Non-pigmented ciliary epithelial cell (primary cell): ENCODE measurements at regions not wholly inside any gene's neighbourhood (a gene's known extent, or its start where the extent isn't known, plus 50 kb on each side); places are given as distances from the start of the nearest gene placed in this dataset.

ENCODE experiments used
- DNase-seq: peaks from one replicate; pipeline ENCODE4 v3.0.0-alpha.2; 2010; ENCODE audit warnings: low read depth

GRCh38 chr13:31962731-31963370 is 68.7 kb upstream of the FRY start:
- no peak for DNase-seq

GRCh38 chr13:31963631-31964030 is 67.9 kb upstream of the FRY start:
- DNase-seq, result no peak

- no peak for DNase-seq
These were observed 67.4 kb upstream of the FRY start for GRCh38 chr13:31964168-31964567.

- DNase-seq, result peak; percentile 56
These were observed 66.1 kb upstream of the FRY start for GRCh38 chr13:31965361-31966066.

GRCh38 chr13:31967155-31967554 is 64.4 kb upstream of the FRY start:
- DNase-seq, result no peak

GRCh38 chr13:31968473-31968872 is 63.1 kb upstream of the FRY start:
- no peak for DNase-seq

- DNase-seq, result peak; percentile 80
These were observed 61.2 kb upstream of the FRY start for GRCh38 chr13:31970231-31970930.

- DNase-seq, result no peak
These were observed 59.1 kb upstream of the FRY start for GRCh38 chr13:31972453-31972852.

- no peak for DNase-seq
These were observed 53.6 kb upstream of the FRY start for GRCh38 chr13:31978021-31978420.

GRCh38 chr13:31980830-31981229 is 50.7 kb upstream of the FRY start:
- no peak for DNase-seq
